ENCODE measurements at regions not wholly inside any gene's neighbourhood (a gene's known extent, or its start where the extent isn't known, plus 50 kb on each side); places are given as distances from the start of the nearest gene placed in this dataset.

DNA sequence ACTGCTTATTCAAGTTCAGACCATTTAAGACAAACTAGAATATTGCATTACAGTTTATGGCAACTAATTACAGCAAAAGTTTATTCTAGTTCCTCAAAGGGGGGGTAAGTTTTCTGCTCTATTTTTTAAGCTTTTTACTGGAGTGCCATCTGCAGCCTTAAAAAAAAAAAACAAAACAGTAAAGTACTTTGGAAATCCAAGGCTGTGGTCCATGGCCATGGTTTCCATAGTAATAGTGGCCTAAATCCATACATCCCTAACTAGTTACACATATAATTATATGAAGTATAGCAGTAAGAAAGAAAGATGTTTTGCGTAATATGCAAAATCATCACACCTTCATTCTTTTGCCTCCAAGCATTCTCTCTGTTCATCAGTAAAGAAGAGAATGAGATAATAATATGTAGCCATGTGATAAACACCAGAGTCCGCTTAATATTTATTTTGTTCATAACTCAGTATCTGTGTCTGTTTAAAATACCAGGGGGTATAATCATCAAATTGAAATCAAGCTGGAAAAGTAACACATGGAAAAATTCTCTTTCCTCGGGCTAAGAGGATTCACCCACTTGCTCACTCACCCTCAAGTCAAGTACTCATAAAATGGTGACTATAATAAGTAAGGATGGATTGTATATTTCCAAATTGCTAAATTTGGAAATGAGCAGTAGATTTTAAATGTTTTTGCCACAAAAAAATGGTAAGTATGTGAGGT, 301.1 kb upstream of the RND3 start:
- H3K27me3 Mint-ChIP-seq (ENCODE audit: low read depth): no peaks in the 10 kb centered on the region
- DNase-seq (ENCODE audit: low spot score): no peak
- CTCF ChIA-PET: no interaction called here
- H3K27ac Mint-ChIP-seq: no peak overlapping the region
- TF ChIP-seq, protein P1, sequence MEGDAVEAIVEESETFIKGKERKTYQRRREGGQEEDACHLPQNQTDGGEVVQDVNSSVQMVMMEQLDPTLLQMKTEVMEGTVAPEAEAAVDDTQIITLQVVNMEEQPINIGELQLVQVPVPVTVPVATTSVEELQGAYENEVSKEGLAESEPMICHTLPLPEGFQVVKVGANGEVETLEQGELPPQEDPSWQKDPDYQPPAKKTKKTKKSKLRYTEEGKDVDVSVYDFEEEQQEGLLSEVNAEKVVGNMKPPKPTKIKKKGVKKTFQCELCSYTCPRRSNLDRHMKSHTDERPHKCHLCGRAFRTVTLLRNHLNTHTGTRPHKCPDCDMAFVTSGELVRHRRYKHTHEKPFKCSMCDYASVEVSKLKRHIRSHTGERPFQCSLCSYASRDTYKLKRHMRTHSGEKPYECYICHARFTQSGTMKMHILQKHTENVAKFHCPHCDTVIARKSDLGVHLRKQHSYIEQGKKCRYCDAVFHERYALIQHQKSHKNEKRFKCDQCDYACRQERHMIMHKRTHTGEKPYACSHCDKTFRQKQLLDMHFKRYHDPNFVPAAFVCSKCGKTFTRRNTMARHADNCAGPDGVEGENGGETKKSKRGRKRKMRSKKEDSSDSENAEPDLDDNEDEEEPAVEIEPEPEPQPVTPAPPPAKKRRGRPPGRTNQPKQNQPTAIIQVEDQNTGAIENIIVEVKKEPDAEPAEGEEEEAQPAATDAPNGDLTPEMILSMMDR (IDR thresholded peaks at IDR 0.05): no peak
- TF ChIP-seq, protein P2, sequence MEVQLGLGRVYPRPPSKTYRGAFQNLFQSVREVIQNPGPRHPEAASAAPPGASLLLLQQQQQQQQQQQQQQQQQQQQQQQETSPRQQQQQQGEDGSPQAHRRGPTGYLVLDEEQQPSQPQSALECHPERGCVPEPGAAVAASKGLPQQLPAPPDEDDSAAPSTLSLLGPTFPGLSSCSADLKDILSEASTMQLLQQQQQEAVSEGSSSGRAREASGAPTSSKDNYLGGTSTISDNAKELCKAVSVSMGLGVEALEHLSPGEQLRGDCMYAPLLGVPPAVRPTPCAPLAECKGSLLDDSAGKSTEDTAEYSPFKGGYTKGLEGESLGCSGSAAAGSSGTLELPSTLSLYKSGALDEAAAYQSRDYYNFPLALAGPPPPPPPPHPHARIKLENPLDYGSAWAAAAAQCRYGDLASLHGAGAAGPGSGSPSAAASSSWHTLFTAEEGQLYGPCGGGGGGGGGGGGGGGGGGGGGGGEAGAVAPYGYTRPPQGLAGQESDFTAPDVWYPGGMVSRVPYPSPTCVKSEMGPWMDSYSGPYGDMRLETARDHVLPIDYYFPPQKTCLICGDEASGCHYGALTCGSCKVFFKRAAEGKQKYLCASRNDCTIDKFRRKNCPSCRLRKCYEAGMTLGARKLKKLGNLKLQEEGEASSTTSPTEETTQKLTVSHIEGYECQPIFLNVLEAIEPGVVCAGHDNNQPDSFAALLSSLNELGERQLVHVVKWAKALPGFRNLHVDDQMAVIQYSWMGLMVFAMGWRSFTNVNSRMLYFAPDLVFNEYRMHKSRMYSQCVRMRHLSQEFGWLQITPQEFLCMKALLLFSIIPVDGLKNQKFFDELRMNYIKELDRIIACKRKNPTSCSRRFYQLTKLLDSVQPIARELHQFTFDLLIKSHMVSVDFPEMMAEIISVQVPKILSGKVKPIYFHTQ (CRISPR knock-in tag; IDR thresholded peaks at IDR 0.05): no peak
- TF ChIP-seq CREB1 (CRISPR knock-in tag; IDR thresholded peaks at IDR 0.05) (no peak), SMAD3 (CRISPR knock-in tag; IDR thresholded peaks at IDR 0.05; ENCODE audit: borderline replicate concordance) (no peak), SOX15 (CRISPR knock-in tag; IDR thresholded peaks at IDR 0.05) (no peak), GTF2I (CRISPR knock-in tag; conservative IDR thresholded peaks at IDR 0.05) (no peak), ELF4 (CRISPR knock-in tag; IDR thresholded peaks at IDR 0.05; ENCODE audit: low read depth) (no peak), ZNF232 (CRISPR knock-in tag; IDR thresholded peaks at IDR 0.05) (no peak), GRHL2 (CRISPR knock-in tag; IDR thresholded peaks at IDR 0.05; ENCODE audit: insufficient replicate concordance, severe bottlenecking) (no peak), NFATC4 (CRISPR knock-in tag; IDR thresholded peaks at IDR 0.05) (no peak), NR3C1 (CRISPR knock-in tag; conservative IDR thresholded peaks at IDR 0.05; ENCODE audit: low read depth) (no peak), ZNF317 (CRISPR knock-in tag; IDR thresholded peaks at IDR 0.05; ENCODE audit: borderline replicate concordance, low read depth) (no peak)
- TF ChIP-seq, protein P3, sequence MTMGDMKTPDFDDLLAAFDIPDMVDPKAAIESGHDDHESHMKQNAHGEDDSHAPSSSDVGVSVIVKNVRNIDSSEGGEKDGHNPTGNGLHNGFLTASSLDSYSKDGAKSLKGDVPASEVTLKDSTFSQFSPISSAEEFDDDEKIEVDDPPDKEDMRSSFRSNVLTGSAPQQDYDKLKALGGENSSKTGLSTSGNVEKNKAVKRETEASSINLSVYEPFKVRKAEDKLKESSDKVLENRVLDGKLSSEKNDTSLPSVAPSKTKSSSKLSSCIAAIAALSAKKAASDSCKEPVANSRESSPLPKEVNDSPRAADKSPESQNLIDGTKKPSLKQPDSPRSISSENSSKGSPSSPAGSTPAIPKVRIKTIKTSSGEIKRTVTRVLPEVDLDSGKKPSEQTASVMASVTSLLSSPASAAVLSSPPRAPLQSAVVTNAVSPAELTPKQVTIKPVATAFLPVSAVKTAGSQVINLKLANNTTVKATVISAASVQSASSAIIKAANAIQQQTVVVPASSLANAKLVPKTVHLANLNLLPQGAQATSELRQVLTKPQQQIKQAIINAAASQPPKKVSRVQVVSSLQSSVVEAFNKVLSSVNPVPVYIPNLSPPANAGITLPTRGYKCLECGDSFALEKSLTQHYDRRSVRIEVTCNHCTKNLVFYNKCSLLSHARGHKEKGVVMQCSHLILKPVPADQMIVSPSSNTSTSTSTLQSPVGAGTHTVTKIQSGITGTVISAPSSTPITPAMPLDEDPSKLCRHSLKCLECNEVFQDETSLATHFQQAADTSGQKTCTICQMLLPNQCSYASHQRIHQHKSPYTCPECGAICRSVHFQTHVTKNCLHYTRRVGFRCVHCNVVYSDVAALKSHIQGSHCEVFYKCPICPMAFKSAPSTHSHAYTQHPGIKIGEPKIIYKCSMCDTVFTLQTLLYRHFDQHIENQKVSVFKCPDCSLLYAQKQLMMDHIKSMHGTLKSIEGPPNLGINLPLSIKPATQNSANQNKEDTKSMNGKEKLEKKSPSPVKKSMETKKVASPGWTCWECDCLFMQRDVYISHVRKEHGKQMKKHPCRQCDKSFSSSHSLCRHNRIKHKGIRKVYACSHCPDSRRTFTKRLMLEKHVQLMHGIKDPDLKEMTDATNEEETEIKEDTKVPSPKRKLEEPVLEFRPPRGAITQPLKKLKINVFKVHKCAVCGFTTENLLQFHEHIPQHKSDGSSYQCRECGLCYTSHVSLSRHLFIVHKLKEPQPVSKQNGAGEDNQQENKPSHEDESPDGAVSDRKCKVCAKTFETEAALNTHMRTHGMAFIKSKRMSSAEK (CRISPR knock-in tag; IDR thresholded peaks at IDR 0.05; ENCODE audit: borderline replicate concordance): no peak
- TF ChIP-seq, protein P4, sequence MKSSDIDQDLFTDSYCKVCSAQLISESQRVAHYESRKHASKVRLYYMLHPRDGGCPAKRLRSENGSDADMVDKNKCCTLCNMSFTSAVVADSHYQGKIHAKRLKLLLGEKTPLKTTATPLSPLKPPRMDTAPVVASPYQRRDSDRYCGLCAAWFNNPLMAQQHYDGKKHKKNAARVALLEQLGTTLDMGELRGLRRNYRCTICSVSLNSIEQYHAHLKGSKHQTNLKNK (CRISPR knock-in tag; IDR thresholded peaks at IDR 0.05): no peak
- TF ChIP-seq, protein P5, sequence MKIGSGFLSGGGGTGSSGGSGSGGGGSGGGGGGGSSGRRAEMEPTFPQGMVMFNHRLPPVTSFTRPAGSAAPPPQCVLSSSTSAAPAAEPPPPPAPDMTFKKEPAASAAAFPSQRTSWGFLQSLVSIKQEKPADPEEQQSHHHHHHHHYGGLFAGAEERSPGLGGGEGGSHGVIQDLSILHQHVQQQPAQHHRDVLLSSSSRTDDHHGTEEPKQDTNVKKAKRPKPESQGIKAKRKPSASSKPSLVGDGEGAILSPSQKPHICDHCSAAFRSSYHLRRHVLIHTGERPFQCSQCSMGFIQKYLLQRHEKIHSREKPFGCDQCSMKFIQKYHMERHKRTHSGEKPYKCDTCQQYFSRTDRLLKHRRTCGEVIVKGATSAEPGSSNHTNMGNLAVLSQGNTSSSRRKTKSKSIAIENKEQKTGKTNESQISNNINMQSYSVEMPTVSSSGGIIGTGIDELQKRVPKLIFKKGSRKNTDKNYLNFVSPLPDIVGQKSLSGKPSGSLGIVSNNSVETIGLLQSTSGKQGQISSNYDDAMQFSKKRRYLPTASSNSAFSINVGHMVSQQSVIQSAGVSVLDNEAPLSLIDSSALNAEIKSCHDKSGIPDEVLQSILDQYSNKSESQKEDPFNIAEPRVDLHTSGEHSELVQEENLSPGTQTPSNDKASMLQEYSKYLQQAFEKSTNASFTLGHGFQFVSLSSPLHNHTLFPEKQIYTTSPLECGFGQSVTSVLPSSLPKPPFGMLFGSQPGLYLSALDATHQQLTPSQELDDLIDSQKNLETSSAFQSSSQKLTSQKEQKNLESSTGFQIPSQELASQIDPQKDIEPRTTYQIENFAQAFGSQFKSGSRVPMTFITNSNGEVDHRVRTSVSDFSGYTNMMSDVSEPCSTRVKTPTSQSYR (CRISPR knock-in tag; IDR thresholded peaks at IDR 0.05): no peak
- TF ChIP-seq, protein P6, sequence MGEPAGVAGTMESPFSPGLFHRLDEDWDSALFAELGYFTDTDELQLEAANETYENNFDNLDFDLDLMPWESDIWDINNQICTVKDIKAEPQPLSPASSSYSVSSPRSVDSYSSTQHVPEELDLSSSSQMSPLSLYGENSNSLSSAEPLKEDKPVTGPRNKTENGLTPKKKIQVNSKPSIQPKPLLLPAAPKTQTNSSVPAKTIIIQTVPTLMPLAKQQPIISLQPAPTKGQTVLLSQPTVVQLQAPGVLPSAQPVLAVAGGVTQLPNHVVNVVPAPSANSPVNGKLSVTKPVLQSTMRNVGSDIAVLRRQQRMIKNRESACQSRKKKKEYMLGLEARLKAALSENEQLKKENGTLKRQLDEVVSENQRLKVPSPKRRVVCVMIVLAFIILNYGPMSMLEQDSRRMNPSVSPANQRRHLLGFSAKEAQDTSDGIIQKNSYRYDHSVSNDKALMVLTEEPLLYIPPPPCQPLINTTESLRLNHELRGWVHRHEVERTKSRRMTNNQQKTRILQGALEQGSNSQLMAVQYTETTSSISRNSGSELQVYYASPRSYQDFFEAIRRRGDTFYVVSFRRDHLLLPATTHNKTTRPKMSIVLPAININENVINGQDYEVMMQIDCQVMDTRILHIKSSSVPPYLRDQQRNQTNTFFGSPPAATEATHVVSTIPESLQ (CRISPR knock-in tag; IDR thresholded peaks at IDR 0.05): no peak
- TF ChIP-seq, protein P7, sequence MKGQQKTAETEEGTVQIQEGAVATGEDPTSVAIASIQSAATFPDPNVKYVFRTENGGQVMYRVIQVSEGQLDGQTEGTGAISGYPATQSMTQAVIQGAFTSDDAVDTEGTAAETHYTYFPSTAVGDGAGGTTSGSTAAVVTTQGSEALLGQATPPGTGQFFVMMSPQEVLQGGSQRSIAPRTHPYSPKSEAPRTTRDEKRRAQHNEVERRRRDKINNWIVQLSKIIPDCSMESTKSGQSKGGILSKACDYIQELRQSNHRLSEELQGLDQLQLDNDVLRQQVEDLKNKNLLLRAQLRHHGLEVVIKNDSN (CRISPR knock-in tag; IDR thresholded peaks at IDR 0.05): no peak
- TF ChIP-seq, protein P8, sequence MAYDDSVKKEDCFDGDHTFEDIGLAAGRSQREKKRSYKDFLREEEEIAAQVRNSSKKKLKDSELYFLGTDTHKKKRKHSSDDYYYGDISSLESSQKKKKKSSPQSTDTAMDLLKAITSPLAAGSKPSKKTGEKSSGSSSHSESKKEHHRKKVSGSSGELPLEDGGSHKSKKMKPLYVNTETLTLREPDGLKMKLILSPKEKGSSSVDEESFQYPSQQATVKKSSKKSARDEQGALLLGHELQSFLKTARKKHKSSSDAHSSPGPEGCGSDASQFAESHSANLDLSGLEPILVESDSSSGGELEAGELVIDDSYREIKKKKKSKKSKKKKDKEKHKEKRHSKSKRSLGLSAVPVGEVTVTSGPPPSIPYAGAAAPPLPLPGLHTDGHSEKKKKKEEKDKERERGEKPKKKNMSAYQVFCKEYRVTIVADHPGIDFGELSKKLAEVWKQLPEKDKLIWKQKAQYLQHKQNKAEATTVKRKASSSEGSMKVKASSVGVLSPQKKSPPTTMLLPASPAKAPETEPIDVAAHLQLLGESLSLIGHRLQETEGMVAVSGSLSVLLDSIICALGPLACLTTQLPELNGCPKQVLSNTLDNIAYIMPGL (CRISPR knock-in tag; IDR thresholded peaks at IDR 0.05): no peak
- peaks cover 9% of the 10 kb centered on the region; the same call in 1 of the 2 replicates for H3K36me3 Mint-ChIP-seq
- ATAC-seq: no peak
- H3K9me3 Mint-ChIP-seq: peaks cover 12% of the 10 kb centered on the region
- no peak overlapping the region for H3K4me3 Mint-ChIP-seq
- H3K4me1 Mint-ChIP-seq: peaks cover 11% of the 10 kb centered on the region
- POLR2A ChIA-PET: no interaction called here

Measured in WTC11 (cell line).